HG02571 (cell line): ENCODE measurements at regions not wholly inside any gene's neighbourhood (a gene's known extent, or its start where the extent isn't known, plus 50 kb on each side); places are given as distances from the start of the nearest gene placed in this dataset.
"Not testable (repeated sequence)": the region's sequence is repeated elsewhere in the genome, so short reads cannot be mapped to it uniquely, and the experiment has no call there.

Experiments
- ATAC-seq: cut with Tn5 transposase; IDR thresholded peaks from one replicate; pipeline ENCODE4 v1.9.1; 2021; ENCODE audit warnings: mild to moderate bottlenecking, moderate library complexity; ENCODE audit not compliant: unreplicated experiment

- no peak for ATAC-seq
Observed at GRCh38 chr1:200288226-200288625, 121.6 kb downstream of the ZNF281 start.

GRCh38 chr1:200284236-200284635, 125.6 kb downstream of the ZNF281 start:
- not testable (repeated sequence) for ATAC-seq

GRCh38 chr1:200282497-200283122, 127.2 kb downstream of the ZNF281 start:
- no peak for ATAC-seq

GRCh38 chr1:200281201-200281835, 128.5 kb downstream of the ZNF281 start:
- ATAC-seq: no peak

- ATAC-seq: no peak
Observed at GRCh38 chr1:200279810-200280411, 129.9 kb downstream of the ZNF281 start.

- ATAC-seq: no peak
Observed at GRCh38 chr1:200275816-200276453, 133.9 kb downstream of the ZNF281 start.

- ATAC-seq: no peak
Observed at GRCh38 chr1:200275415-200275814, 134.4 kb downstream of the ZNF281 start.

GRCh38 chr1:200274116-200274515, 135.7 kb downstream of the ZNF281 start:
- no peak for ATAC-seq

- ATAC-seq: no peak
Observed at GRCh38 chr1:200272481-200273068, 137.3 kb downstream of the ZNF281 start.

- no peak for ATAC-seq
Observed at GRCh38 chr1:200269256-200269655, 140.6 kb downstream of the ZNF281 start.

- no peak for ATAC-seq
Observed at GRCh38 chr1:200267937-200268336, 141.9 kb downstream of the ZNF281 start.

- ATAC-seq: no peak
Observed at GRCh38 chr1:200267458-200267857, 142.4 kb downstream of the ZNF281 start.

GRCh38 chr1:200266871-200267270, 143.0 kb downstream of the ZNF281 start:
- ATAC-seq: no peak

GRCh38 chr1:200265881-200266280, 144.0 kb downstream of the ZNF281 start:
- no peak for ATAC-seq

GRCh38 chr1:200265104-200265503, 144.7 kb downstream of the ZNF281 start:
- ATAC-seq: no peak

- ATAC-seq: no peak
Observed at GRCh38 chr1:200263203-200263602, 146.6 kb downstream of the ZNF281 start.

- ATAC-seq: peak; percentile 84
Observed at GRCh38 chr1:200262326-200262965, 147.4 kb downstream of the ZNF281 start.

- ATAC-seq: no peak
Observed at GRCh38 chr1:200260597-200261335, 149.1 kb downstream of the ZNF281 start.

GRCh38 chr1:200258447-200259375, 151.1 kb downstream of the ZNF281 start:
- ATAC-seq: no peak
